ENCODE measurements at regions not wholly inside any gene's neighbourhood (a gene's known extent, or its start where the extent isn't known, plus 50 kb on each side); places are given as distances from the start of the nearest gene placed in this dataset.

DNA sequence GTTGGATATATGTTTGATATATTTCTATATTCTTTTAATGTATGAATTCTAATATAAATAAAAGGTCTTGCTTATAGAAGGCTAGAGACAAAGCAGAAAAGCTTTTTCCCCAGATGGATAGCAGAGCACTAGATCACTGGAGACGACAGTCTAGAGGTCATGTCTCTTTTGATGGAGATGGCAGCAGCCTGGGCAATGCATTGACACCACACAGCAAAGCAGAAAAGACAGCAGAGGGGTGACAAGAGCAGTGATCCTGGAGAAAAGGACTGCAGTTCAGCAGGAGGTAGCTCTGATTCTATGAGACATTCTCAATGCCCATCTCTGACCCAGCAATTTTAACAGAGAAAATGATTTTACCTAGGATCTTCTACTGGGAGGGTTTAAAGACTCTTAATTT is 210.6 kb downstream of the DTHD1 start:
- no peak for TF ChIP-seq CTCF (IDR thresholded peaks at IDR 0.05)
- no peak for TF ChIP-seq PBX3 (IDR thresholded peaks at IDR 0.05)
- TF ChIP-seq POLR2A (IDR thresholded peaks at IDR 0.05; ENCODE audit: low read length) = no peak
- TF ChIP-seq EHF (CRISPR knock-in tag; IDR thresholded peaks at IDR 0.05) = no peak
- TF ChIP-seq JUN (IDR thresholded peaks at IDR 0.05) = no peak
- no peak for TF ChIP-seq MAFK (IDR thresholded peaks at IDR 0.05; ENCODE audit: partially characterized antibody)
- no peak for TF ChIP-seq CHD4 (IDR thresholded peaks at IDR 0.05; ENCODE audit: borderline replicate concordance)
- no peak for TF ChIP-seq ZFP36 (IDR thresholded peaks at IDR 0.05; ENCODE audit: borderline replicate concordance, partially characterized antibody)
- no peak for TF ChIP-seq FOSL2 (IDR thresholded peaks at IDR 0.05)
- no peak for TF ChIP-seq FOSL2 (CRISPR knock-in tag; IDR thresholded peaks at IDR 0.05)
- no peak for TF ChIP-seq CBX8 (IDR thresholded peaks at IDR 0.05)
